ENCODE measurements at regions not wholly inside any gene's neighbourhood (a gene's known extent, or its start where the extent isn't known, plus 50 kb on each side); places are given as distances from the start of the nearest gene placed in this dataset.

DNA sequence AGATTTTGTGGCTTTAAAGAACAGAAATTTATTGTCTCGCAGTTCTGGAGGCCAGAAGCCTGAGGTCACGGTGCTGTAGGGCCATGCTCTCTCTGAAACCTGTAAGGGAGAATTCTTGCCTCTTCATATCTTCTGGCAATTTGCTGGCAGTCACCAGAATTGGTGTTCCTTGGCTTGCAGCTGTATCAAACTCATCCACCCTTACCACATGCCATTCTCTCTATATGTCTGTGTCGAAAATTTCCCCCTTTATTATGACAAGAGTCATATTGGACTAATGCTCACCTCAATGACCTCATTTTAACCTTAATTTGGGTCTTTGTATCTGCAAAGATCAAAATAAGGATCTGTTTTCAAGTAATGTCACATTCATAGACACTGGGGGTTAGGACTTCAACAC, 266.7 kb downstream of the IL20RB start:
- TF ChIP-seq EP300 (conservative IDR thresholded peaks at IDR 0.05; ENCODE audit: poor library complexity, severe bottlenecking) (no peak), POLR2AphosphoS5 (IDR thresholded peaks at IDR 0.05) (no peak), MXI1 (conservative IDR thresholded peaks at IDR 0.05; ENCODE audit: poor library complexity, severe bottlenecking) (no peak), RAD21 (conservative IDR thresholded peaks at IDR 0.05) (no peak), REST (IDR thresholded peaks at IDR 0.05; ENCODE audit: borderline replicate concordance) (no peak), EZH2 (IDR thresholded peaks at IDR 0.05; ENCODE audit: borderline replicate concordance, insufficient read depth, low read length, poor library complexity, severe bottlenecking) (no peak)
- TF ChIP-seq, protein P1, sequence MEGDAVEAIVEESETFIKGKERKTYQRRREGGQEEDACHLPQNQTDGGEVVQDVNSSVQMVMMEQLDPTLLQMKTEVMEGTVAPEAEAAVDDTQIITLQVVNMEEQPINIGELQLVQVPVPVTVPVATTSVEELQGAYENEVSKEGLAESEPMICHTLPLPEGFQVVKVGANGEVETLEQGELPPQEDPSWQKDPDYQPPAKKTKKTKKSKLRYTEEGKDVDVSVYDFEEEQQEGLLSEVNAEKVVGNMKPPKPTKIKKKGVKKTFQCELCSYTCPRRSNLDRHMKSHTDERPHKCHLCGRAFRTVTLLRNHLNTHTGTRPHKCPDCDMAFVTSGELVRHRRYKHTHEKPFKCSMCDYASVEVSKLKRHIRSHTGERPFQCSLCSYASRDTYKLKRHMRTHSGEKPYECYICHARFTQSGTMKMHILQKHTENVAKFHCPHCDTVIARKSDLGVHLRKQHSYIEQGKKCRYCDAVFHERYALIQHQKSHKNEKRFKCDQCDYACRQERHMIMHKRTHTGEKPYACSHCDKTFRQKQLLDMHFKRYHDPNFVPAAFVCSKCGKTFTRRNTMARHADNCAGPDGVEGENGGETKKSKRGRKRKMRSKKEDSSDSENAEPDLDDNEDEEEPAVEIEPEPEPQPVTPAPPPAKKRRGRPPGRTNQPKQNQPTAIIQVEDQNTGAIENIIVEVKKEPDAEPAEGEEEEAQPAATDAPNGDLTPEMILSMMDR (IDR thresholded peaks at IDR 0.05; ENCODE audit: poor library complexity, severe bottlenecking) = no peak

All from neural cell (in vitro differentiated cells).